ENCODE measurements at regions not wholly inside any gene's neighbourhood (a gene's known extent, or its start where the extent isn't known, plus 50 kb on each side); places are given as distances from the start of the nearest gene placed in this dataset.

GRCh38 chr3:80063535-80063934 lies 295.7 kb upstream of the ROBO1 start:
- DNase-seq = peak; percentile 36
- Histone ChIP-seq H3K4me3 (no peak overlapping the region), H3K4me1 (no peaks in the 10 kb centered on the region), H3K9me3 (no peaks in the 10 kb centered on the region), H3K36me3 (ENCODE audit: low read depth, missing control alignments) (no peaks in the 10 kb centered on the region), H3K27ac (no peak overlapping the region), H3K27me3 (no peaks in the 10 kb centered on the region)
- no peak for TF ChIP-seq CTCF (IDR thresholded peaks at IDR 0.05)
- TF ChIP-seq POLR2A (IDR thresholded peaks at IDR 0.05) = no peak
- intact Hi-C loops (cut with DNase I; ENCODE audit: low total_unique reads) = no loop called here
- 37 to 66% methylated on average over 5 to 8 of the region's 8 CpGs for WGBS, 2 donors

- intact Hi-C loops (cut with DNase I; ENCODE audit: low total_unique reads) = no loop called here
- WGBS, 2 donors = 70 to 78% methylated on average over 1 of the region's 1 CpG
These were observed 292.9 kb upstream of the ROBO1 start for GRCh38 chr3:80060664-80061063.

GRCh38 chr3:80055306-80055705 lies 287.5 kb upstream of the ROBO1 start:
- Histone ChIP-seq H3K4me1 (no peaks in the 10 kb centered on the region), H3K9me3 (no peaks in the 10 kb centered on the region), H3K27ac (no peak overlapping the region), H3K4me3 (no peak overlapping the region), H3K36me3 (ENCODE audit: low read depth, missing control alignments) (no peaks in the 10 kb centered on the region), H3K27me3 (no peaks in the 10 kb centered on the region)
- no peak for DNase-seq
- WGBS, 2 donors = 74 to 81% methylated on average over 4 of the region's 4 CpGs
- intact Hi-C loops (cut with DNase I; ENCODE audit: low total_unique reads) = no loop called here
- TF ChIP-seq POLR2A (IDR thresholded peaks at IDR 0.05) (no peak), CTCF (IDR thresholded peaks at IDR 0.05) (no peak)

More at GRCh38 chr3:80060664-80061063, 292.9 kb upstream of the ROBO1 start:
- H3K36me3 ChIP-seq (ENCODE audit: low read depth, missing control alignments) = no peaks in the 10 kb centered on the region
- no peaks in the 10 kb centered on the region for H3K27me3 ChIP-seq
- no peak for DNase-seq
- TF ChIP-seq CTCF (IDR thresholded peaks at IDR 0.05) (no peak), POLR2A (IDR thresholded peaks at IDR 0.05) (no peak)
- H3K9me3 ChIP-seq = no peaks in the 10 kb centered on the region
- H3K4me1 ChIP-seq = no peaks in the 10 kb centered on the region
- H3K27ac ChIP-seq = no peak overlapping the region
- no peak overlapping the region for H3K4me3 ChIP-seq

- WGBS, 2 donors = 75 to 76% methylated on average over 7 to 16 of the region's 16 CpGs
- Histone ChIP-seq H3K36me3 (ENCODE audit: low read depth, missing control alignments) (no peaks in the 10 kb centered on the region), H3K27me3 (no peaks in the 10 kb centered on the region), H3K27ac (no peak overlapping the region), H3K9me3 (no peaks in the 10 kb centered on the region), H3K4me3 (no peak overlapping the region), H3K4me1 (no peaks in the 10 kb centered on the region)
- intact Hi-C loops (cut with DNase I; ENCODE audit: low total_unique reads) = no loop called here
- DNase-seq = no peak
- TF ChIP-seq CTCF (IDR thresholded peaks at IDR 0.05) (no peak), POLR2A (IDR thresholded peaks at IDR 0.05) (no peak)
These were observed 284.5 kb upstream of the ROBO1 start for GRCh38 chr3:80052271-80052670.

GRCh38 chr3:80051602-80051962 lies 283.8 kb upstream of the ROBO1 start:
- no peaks in the 10 kb centered on the region for H3K27me3 ChIP-seq
- H3K36me3 ChIP-seq (ENCODE audit: low read depth, missing control alignments) = no peaks in the 10 kb centered on the region
- H3K4me3 ChIP-seq = peak overlapping the region; percentile 13 to 37
- no peaks in the 10 kb centered on the region for H3K4me1 ChIP-seq
- intact Hi-C loops (cut with DNase I; ENCODE audit: low total_unique reads) = no loop called here
- H3K9me3 ChIP-seq = no peaks in the 10 kb centered on the region
- TF ChIP-seq CTCF (IDR thresholded peaks at IDR 0.05) (no peak), POLR2A (IDR thresholded peaks at IDR 0.05) (no peak)
- 49 to 74% methylated on average over 6 to 7 of the region's 7 CpGs for WGBS, 2 donors
- DNase-seq = peak; percentile 26
- H3K27ac ChIP-seq = no peak overlapping the region

Data from testis (tissue), 2 donors.